GM12892 (cell line): ENCODE measurements at regions not wholly inside any gene's neighbourhood (a gene's known extent, or its start where the extent isn't known, plus 50 kb on each side); places are given as distances from the start of the nearest gene placed in this dataset.
"Not testable (repeated sequence)": the region's sequence is repeated elsewhere in the genome, so short reads cannot be mapped to it uniquely, and the experiment has no call there.

Experiments
- DNase-seq: peaks from one replicate; pipeline ENCODE4 v3.0.0; 2011; ENCODE audit not compliant: insufficient read length
- FAIRE-seq: peaks from 2 replicates; lab custom pipeline; 2011; peaks lifted over from hg19 to GRCh38; lab: Jason Lieb, UNC
- POLR2A ChIP-seq: IDR thresholded peaks from 2 replicates; pipeline ENCODE4 v1.6.1; 2011; ENCODE audit warnings: low read depth, low read length, control low read depth
- POLR2AphosphoS5 ChIP-seq: IDR thresholded peaks from 2 replicates; pipeline ENCODE4 v1.6.1; 2011; ENCODE audit warnings: low read depth, low read length, control low read depth
- TAF1 ChIP-seq: IDR thresholded peaks from 2 replicates; pipeline ENCODE4 v1.6.1; 2011; ENCODE audit warnings: low read depth, mild to moderate bottlenecking, control low read depth, low read length, borderline replicate concordance

DNA sequence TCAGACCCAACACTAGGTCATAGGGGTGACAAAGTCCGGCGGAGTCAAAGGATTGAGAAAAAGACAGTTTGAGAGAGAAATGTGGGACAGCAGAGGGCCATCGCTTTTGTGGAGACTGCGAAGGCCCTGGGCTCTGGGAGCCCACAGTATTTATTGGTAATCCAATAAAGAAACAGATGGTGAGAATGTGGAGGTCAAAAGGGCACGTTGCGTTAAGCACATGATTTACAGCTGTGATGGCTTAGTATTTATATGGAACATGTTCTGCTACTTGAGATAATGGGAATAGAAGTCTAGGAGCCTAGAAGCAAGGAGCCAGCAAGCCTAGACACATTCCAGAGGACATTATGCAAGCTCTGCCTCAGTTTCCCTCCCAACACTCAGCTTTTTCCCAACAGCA is 2521.1 kb downstream of the PCDH9 start:
- TF ChIP-seq POLR2A (no peak), TAF1 (no peak), POLR2AphosphoS5 (no peak)

DNA sequence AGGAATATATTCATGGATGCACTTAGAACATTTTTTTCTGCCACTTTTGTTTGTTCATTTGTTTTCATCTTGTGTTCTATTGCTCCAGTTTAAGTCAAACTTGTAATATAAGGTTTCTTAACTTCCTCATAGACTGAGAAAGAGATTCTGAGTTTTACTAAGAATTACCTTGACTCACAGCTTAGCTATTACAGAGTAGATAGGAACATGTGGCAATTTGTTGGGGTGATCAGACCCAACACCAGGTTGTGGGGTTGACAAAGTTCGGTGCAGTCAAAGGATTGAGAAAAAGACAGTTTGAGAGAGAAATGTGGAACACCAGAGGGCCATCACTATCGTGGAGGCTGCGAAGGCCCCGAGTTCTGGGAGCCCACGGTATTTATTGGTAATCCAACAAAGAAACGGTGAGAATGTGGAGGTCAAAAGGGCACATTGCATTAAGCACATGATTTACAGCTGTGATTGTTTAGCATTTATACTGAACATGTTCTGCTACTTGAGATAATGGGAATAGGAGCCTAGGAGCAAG is 2526.0 kb downstream of the PCDH9 start:
- no peak for FAIRE-seq
- no peak for DNase-seq
- TF ChIP-seq POLR2AphosphoS5 (no peak), POLR2A (no peak), TAF1 (no peak)

More for the DNA sequence above, 2521.1 kb downstream of the PCDH9 start:
- no peak for FAIRE-seq
- no peak for DNase-seq

DNA sequence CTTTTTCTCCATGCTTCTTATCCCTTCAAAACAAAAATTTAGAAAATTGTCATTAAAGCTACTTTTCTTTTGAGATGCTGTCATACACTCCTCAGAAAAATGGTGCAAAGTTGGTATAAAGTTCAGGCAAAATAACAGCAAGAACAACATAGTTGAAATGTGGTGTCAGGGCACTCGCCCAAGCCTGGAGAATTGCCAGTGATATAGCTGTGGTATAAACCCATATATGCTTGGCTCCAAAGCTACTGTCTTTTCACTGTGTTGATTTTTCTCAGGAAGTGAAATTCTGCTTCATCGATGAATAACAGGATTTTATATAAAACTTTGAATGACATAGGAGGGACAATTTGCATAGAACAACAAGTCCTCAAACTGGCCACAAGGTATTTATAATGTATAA is 2532.9 kb downstream of the PCDH9 start:
- DNase-seq: no peak
- FAIRE-seq: no peak
- TF ChIP-seq TAF1 (no peak), POLR2AphosphoS5 (no peak), POLR2A (no peak)

DNA sequence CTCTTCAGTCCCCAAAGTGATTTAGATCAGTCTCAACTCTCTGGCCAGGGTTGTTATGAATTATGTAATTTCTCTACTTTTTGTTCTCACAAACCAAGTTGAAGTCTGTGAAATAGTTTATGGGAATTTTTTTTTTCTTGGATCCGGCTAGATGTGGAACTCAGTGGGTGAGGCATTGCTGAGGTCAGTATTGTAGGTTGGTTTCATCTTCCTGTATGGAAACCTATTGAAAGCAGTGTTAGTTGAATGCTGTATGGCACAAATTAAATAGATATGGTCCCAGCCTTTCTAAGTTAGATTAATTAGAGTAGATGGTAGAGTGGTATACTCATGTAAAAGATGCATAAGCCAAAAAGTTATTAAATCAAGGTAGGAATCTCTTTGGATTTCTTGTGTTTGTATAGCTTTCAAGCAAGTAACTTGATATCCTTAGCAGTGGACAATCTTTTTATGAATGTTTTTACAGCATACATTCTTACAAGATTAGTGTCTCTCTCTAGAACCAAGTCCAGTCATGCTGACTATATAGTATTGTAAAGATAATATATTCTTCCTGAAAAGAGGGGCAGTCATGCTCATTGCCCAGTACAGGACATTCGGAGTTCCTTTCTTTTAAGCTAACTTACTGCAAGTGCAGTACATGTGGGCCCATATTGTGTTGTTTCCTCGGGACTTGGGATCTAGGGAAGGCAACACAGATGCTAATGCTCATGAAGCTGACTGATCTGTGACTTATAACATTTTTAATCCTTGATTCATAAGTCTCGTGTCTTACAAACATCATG is 2541.1 kb downstream of the PCDH9 start:
- DNase-seq (no peak), FAIRE-seq (no peak)
- TF ChIP-seq POLR2A: no peak

GRCh38 chr13:64686536-64686935 is 2543.6 kb downstream of the PCDH9 start:
- FAIRE-seq, DNase-seq: not testable (repeated sequence)

GRCh38 chr13:64684685-64685431 is 2545.3 kb downstream of the PCDH9 start:
- TF ChIP-seq POLR2AphosphoS5: no peak
- no peak for TF ChIP-seq TAF1
- TF ChIP-seq POLR2A: no peak
- DNase-seq: no peak
- no peak for FAIRE-seq

DNA sequence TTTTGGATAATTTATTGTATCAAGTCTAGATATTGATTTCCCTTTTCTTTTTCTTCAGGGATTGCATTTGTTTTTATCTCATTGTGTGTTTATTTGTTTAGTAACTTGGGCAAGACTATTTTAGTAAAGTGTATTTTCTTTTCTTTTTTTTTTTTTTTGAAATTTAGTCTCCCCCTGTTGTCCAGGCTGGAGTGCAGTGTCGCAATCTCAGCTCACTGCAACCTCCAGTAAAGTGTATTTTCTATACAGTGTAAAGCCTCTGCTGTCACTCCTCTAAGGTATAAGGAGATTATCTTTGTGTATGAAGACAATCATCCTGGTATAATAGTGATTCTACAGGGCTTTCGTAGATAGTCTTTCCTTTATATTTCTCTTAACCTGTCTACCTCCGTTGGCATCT is 2546.0 kb downstream of the PCDH9 start:
- FAIRE-seq (no peak), DNase-seq (no peak)
- TF ChIP-seq POLR2A: no peak
- no peak for TF ChIP-seq POLR2AphosphoS5
- TF ChIP-seq TAF1: no peak

- TF ChIP-seq POLR2AphosphoS5 (no peak), POLR2A (no peak), TAF1 (no peak)
- no peak for FAIRE-seq
- no peak for DNase-seq
Measured at GRCh38 chr13:64680739-64681138, 2549.4 kb downstream of the PCDH9 start.

DNA sequence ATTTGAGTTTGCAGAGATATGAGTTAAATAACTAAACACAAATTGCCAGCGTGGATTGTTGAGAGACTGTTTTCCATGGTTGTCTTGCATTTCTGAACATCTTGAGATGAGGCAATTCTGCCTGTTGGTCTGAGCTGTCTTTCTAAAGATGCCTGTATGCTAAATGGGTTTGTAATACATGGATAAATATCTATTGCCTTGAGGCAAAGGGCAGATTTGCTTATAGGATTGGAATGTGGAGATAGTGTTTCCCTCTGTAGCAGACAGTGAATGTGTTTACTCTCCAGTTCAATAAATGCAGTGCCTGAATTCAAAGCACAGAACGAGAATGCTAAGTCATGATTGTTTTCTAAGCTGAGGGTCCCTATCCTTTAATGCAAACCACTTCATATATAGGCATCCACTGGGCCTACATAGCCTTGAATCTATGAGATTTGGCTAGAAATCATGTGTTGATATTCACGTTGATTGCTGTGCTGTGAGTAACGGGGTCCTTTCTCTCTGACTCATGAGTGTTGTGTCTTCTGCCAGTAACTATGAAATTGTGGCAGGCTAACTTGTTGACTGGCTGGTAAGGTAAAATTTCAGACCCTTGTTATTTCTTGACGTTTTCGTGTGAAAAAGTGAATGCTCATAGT is 2554.8 kb downstream of the PCDH9 start:
- FAIRE-seq (no peak), DNase-seq (no peak)
- TF ChIP-seq TAF1: no peak
- TF ChIP-seq POLR2AphosphoS5: no peak
- TF ChIP-seq POLR2A: no peak

DNA sequence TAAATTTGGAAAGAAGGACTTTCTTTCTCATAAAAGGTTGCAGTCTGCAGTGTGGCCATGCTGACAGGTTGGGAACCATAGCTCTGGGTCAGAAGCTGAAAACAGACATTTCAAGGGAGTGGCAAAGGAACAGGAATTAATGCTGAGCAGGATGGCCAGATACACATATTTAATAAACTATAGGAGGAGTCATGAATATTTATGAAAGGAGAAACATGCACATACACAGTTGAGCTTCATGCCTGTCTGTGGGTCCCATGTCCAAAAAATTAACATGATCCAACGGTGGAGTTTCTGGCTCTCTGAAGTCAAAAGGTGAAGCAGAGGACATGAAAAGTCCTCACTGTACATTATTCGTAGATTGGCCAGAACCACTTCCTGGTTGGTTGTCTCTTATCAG is 2556.0 kb downstream of the PCDH9 start:
- TF ChIP-seq TAF1 (no peak), POLR2AphosphoS5 (no peak), POLR2A (no peak)
- DNase-seq (no peak), FAIRE-seq (no peak)

- TF ChIP-seq POLR2A (no peak), POLR2AphosphoS5 (no peak), TAF1 (no peak)
- FAIRE-seq: no peak
- DNase-seq: no peak
Measured at GRCh38 chr13:64672751-64673150, 2557.4 kb downstream of the PCDH9 start.
